Ovary (tissue), 7 donors: ENCODE measurements at regions not wholly inside any gene's neighbourhood (a gene's known extent, or its start where the extent isn't known, plus 50 kb on each side); places are given as distances from the start of the nearest gene placed in this dataset.

ENCODE experiments used
- DNase-seq, 5 donors: peaks; one replicate each; pipeline ENCODE4 v3.0.0-alpha.2; 2019 to 2020
- H3K27ac ChIP-seq, 2 donors: fragments of 200-600 bp; one replicate each; pipeline versions ENCODE4 v1.5.1 to v1.8.0; 2019 to 2022
- H3K27me3 ChIP-seq: fragments of 200-600 bp; one replicate; pipeline ENCODE4 v1.8.0; 2022
- H3K36me3 ChIP-seq: fragments of 200-600 bp; sonication (generic); one replicate; pipeline ENCODE4 v1.5.1; 2019
- H3K4me1 ChIP-seq: one replicate; pipeline ENCODE4 v1.8.1; 2013; ENCODE audit warnings: mild to moderate bottlenecking, moderate library complexity; ENCODE audit not compliant: insufficient read depth
- H3K4me3 ChIP-seq: fragments of 200-600 bp; sonication (generic); one replicate; pipeline ENCODE4 v1.5.1; 2017
- H3K9me3 ChIP-seq, 2 donors: fragments of 200-600 bp in 1 of 2; sonication (generic) in 1 of 2; one replicate each; pipeline versions ENCODE4 v1.5.1 to v1.8.1; 2013 to 2019; ENCODE audit warnings: mild to moderate bottlenecking in 1 of 2, moderate library complexity in 1 of 2
- CTCF ChIP-seq, 3 donors: fragments of 450-650 bp in 2 of 3; fragments of 200-600 bp in 1 of 3; IDR thresholded peaks; one replicate each; pipeline versions ENCODE4 v1.5.1 to v1.8.0; 2016 to 2022; ENCODE audit warnings: antibody characterized with exemption in 3 of 3, mild to moderate bottlenecking in 1 of 3
- EP300 ChIP-seq: sonication (generic); formaldehyde crosslinking; IDR thresholded peaks from one replicate; pipeline ENCODE4 v1.6.1; 2017; ENCODE audit warnings: antibody characterized with exemption
- POLR2A ChIP-seq: fragments of 450-650 bp; IDR thresholded peaks from one replicate; pipeline ENCODE4 v1.6.1; 2017; ENCODE audit warnings: antibody characterized with exemption, mild to moderate bottlenecking, moderate library complexity
- WGBS, 3 donors: extraction: QIAGEN DNeasy Blood & Tissue Kit in 1 of 3; methylation state at CpG; one replicate each; pipeline versions ENCODE4 v1.1.5 to v1.1.7; 2013 to 2017; 5-methylcytosine and 5-hydroxymethylcytosine counted together
- intact Hi-C, 4 donors: fragments of 100-400 bp; cut with DNase I; formaldehyde crosslinking; loops; one replicate each; pipeline versions ENCODE4 v1.11.0 to v1.15.1; 2022 to 2023
- donor health status: DM: no; HTN: no; CAD: no; lungs with moderate emphysema.
- donor health status: DM: no; HTN: no; CAD: no.
- donor health status: Bipolar disorder and iron deficiency.
- donor health status: DM: no; HTN: no; CAD: no.
- donor health status: DM: yes; HTN: yes; CAD: no.

- Histone ChIP-seq H3K9me3 (no peaks in the 10 kb centered on the region), H3K4me1 (no peaks in the 10 kb centered on the region), H3K27ac (no peak overlapping the region), H3K4me3 (no peak overlapping the region), H3K36me3 (no peaks in the 10 kb centered on the region), H3K27me3 (no peaks in the 10 kb centered on the region)
- TF ChIP-seq EP300 (no peak), CTCF (IDR thresholded peaks at IDR 0.05) (no peak), POLR2A (no peak)
- intact Hi-C loops: no loop called here
- WGBS, 3 donors: 2 to 8% (median 2%) methylated on average over 1 of the region's 1 CpG
- DNase-seq: no peak
Observed at GRCh38 chr5:98518754-98519153, 254.7 kb upstream of the RGMB start.

DNA sequence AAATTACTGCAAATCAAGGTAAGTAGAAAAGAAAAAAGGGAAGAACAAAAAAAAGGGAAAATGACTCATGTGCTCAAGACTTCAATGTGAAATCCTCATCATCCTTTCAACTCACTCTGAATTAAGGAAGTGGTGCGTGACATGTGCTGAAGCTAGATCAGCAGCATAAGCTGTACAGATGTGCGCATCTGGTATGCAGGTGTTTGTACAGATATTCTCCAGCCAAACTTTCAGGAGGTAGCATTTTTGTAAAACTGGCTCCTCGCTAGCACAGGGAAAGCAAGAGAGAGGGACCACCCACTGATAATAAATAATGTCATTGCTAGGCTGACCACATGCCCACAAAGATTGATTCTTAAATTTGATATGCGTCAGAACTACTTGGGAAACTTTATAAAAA lies 253.9 kb upstream of the RGMB start:
- intact Hi-C loops: no loop called here
- TF ChIP-seq EP300 (no peak), CTCF (IDR thresholded peaks at IDR 0.05) (no peak), POLR2A (no peak)
- Histone ChIP-seq H3K4me3 (no peak overlapping the region), H3K27ac (no peak overlapping the region), H3K9me3 (no peaks in the 10 kb centered on the region), H3K27me3 (no peaks in the 10 kb centered on the region), H3K36me3 (no peaks in the 10 kb centered on the region), H3K4me1 (no peaks in the 10 kb centered on the region)
- 86 to 90% (median 86%) methylated on average over 4 of the region's 4 CpGs for WGBS, 3 donors
- DNase-seq: no peak

DNA sequence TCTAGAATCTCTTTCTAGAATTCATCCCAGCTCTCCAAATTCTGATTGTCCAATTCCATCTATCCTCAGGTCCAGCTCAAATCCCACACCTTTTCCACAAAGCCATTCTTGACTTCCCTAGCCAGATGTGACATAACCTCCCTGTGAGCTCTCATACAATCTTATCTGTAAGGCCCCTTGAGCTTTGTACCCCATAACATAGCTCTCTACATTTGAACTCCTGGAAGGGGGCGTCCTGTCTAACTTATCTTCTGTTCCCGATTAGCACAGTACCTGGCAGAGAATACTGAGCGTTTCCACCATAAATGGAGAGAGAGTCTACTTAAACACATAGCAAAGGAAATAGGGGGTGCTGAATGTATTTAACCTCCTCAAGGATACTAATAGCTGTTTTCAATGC lies 251.6 kb upstream of the RGMB start:
- H3K4me1 ChIP-seq: no peaks in the 10 kb centered on the region
- H3K27ac ChIP-seq: no peak overlapping the region
- DNase-seq: no peak
- intact Hi-C loops: no loop called here
- no peaks in the 10 kb centered on the region for H3K36me3 ChIP-seq
- WGBS, 3 donors: 75 to 82% (median 77%) methylated on average over 3 of the region's 3 CpGs
- no peaks in the 10 kb centered on the region for H3K27me3 ChIP-seq
- TF ChIP-seq EP300 (no peak), CTCF (IDR thresholded peaks at IDR 0.05) (no peak), POLR2A (no peak)
- no peaks in the 10 kb centered on the region for H3K9me3 ChIP-seq
- no peak overlapping the region for H3K4me3 ChIP-seq

DNA sequence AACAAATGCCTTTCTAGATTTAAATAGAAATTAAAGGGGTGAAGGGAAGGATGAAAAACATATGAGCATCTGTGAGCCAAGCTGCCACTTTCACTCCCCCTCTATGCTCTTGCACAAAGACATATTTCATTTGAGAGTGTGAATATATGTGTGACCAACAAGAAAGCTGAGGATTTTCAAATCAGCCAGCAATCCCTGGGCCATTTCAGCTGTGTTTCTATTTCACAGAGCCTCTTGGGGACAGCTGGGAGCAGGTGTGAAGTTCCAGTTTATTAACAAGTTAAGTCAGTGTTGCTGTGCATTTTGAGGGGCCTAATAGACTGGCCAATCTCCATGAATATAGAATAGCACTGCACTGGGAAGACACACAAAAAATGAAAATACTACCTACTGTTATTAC lies 248.7 kb upstream of the RGMB start:
- Histone ChIP-seq H3K36me3 (no peaks in the 10 kb centered on the region), H3K4me3 (no peak overlapping the region), H3K9me3 (no peaks in the 10 kb centered on the region), H3K4me1 (no peaks in the 10 kb centered on the region), H3K27ac (no peak overlapping the region), H3K27me3 (no peaks in the 10 kb centered on the region)
- TF ChIP-seq EP300: no peak
- no peak for TF ChIP-seq CTCF (IDR thresholded peaks at IDR 0.05)
- no peak for TF ChIP-seq POLR2A
- DNase-seq: no peak
- intact Hi-C loops: no loop called here

DNA sequence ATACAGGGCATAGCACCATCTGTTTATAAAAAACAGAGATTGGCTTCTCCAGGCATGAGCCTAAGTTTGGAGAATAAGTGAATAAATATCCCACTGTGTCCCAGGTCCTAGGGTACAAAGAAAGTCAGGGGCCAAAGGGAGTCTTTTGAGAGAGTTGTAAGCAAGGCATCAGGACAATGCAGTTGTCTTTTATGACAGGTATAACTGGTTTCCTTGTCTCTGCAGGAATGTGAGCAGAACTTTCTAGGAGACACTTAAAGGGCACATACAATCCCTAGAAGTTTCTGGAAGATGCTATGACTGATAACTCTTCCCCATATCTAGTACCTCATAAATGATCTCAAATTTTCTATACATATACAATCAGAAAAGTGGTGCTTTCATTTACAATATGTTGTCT lies 245.6 kb upstream of the RGMB start:
- no peaks in the 10 kb centered on the region for H3K9me3 ChIP-seq
- TF ChIP-seq POLR2A (no peak), CTCF (IDR thresholded peaks at IDR 0.05) (no peak), EP300 (no peak)
- intact Hi-C loops: no loop called here
- no peak overlapping the region for H3K4me3 ChIP-seq
- no peaks in the 10 kb centered on the region for H3K36me3 ChIP-seq
- no peaks in the 10 kb centered on the region for H3K4me1 ChIP-seq
- H3K27me3 ChIP-seq: no peaks in the 10 kb centered on the region
- H3K27ac ChIP-seq: no peak overlapping the region
- DNase-seq: no peak
